T-helper 17 cell (primary cell): ENCODE measurements at regions not wholly inside any gene's neighbourhood (a gene's known extent, or its start where the extent isn't known, plus 50 kb on each side); places are given as distances from the start of the nearest gene placed in this dataset.

Source experiments
- ATAC-seq: fragments of 150-1000 bp; cut with Tn5 transposase; 2 replicates; pipeline ENCODE4 v1.10.0; 2021; ENCODE audit warnings: mild to moderate bottlenecking, moderate library complexity
- DNase-seq, 3 donors: peaks; one replicate each; pipeline versions ENCODE4 v3.0.0 to v3.0.0-alpha.2; 2020 to 2021
- H3K9me3 ChIP-seq: one replicate; pipeline ENCODE4 v1.7.0; 2013; ENCODE audit warnings: low read length, mild to moderate bottlenecking; ENCODE audit not compliant: control insufficient read depth, poor library complexity, severe bottlenecking
- H3K27ac Mint-ChIP-seq: one replicate; pipeline ENCODE4 v1.8.0; 2022; ENCODE audit warnings: mild to moderate bottlenecking, moderate library complexity, mixed read lengths
- H3K27me3 Mint-ChIP-seq: one replicate; pipeline ENCODE4 v1.8.0; 2022; ENCODE audit warnings: mixed read lengths
- H3K36me3 Mint-ChIP-seq: one replicate; pipeline ENCODE4 v1.8.0; 2022; ENCODE audit warnings: low read depth, mixed read lengths
- H3K4me1 Mint-ChIP-seq: one replicate; pipeline ENCODE4 v1.8.0; 2022; ENCODE audit warnings: mild to moderate bottlenecking, mixed read lengths
- H3K4me3 Mint-ChIP-seq: one replicate; pipeline ENCODE4 v1.8.0; 2022; ENCODE audit warnings: mild to moderate bottlenecking, moderate library complexity, mixed read lengths

DNA sequence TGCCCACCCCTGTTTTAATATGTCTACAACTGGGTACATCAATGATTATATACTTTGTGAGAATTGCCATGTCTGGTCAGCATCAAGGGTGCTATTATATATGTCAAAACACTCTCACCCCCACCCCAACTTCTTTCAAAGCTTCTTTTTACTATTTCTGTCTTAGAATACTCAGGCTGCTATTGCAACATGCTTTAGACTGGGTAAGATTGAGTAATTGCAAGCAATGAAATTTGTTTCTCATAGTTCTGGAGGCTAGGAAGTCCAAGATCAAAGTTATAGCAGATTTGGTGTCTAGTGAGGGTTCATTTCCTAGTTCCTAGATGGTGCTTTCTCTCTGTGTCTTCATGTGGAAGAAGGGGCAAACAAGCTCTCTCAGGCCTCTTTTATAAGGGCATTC is 100.5 kb upstream of the KCNK1 start:
- DNase-seq (no peak), ATAC-seq (no peak)
- no peaks in the 10 kb centered on the region for H3K36me3 Mint-ChIP-seq
- H3K27me3 Mint-ChIP-seq = peaks cover 28% of the 10 kb centered on the region
- H3K27ac Mint-ChIP-seq = no peak overlapping the region
- no peak overlapping the region for H3K4me3 Mint-ChIP-seq
- no peaks in the 10 kb centered on the region for H3K9me3 ChIP-seq
- H3K4me1 Mint-ChIP-seq = no peaks in the 10 kb centered on the region

DNA sequence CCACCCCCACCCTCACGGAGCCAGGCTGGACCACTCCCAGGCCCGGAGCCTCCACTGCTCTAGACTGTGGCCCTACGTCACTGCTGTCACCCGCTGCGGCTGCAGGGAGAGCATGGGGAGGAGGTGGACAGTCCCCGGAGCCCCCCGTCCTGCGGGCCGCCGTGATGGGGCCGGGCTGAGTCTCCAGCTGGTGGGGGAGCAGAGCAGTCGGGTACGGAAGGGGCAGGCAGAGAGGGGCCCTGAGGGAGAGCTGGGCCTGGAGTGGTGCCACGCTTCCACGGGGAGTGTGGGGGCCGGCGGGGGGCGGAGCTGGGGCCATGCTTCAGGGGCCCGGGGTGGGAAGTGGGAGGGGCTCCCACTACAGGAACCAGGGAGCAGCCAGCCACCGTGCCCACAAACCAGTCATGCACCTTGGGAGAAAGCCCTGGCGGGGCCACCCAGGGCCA is 98.9 kb upstream of the KCNK1 start:
- no peak overlapping the region for H3K4me3 Mint-ChIP-seq
- peaks cover 22% of the 10 kb centered on the region for H3K27me3 Mint-ChIP-seq
- no peaks in the 10 kb centered on the region for H3K9me3 ChIP-seq
- H3K4me1 Mint-ChIP-seq = no peaks in the 10 kb centered on the region
- ATAC-seq = no peak
- H3K36me3 Mint-ChIP-seq = no peaks in the 10 kb centered on the region
- no peak overlapping the region for H3K27ac Mint-ChIP-seq
- DNase-seq = no peak

GRCh38 chr1:233516732-233517131 is 97.2 kb upstream of the KCNK1 start:
- DNase-seq (no peak), ATAC-seq (no peak)
- Mint-ChIP-seq H3K4me1 (no peaks in the 10 kb centered on the region), H3K27me3 (peaks cover 16% of the 10 kb centered on the region), H3K4me3 (no peak overlapping the region), H3K27ac (no peak overlapping the region), H3K36me3 (no peaks in the 10 kb centered on the region)
- no peaks in the 10 kb centered on the region for H3K9me3 ChIP-seq

- no peak for DNase-seq
- Mint-ChIP-seq H3K4me3 (no peak overlapping the region), H3K27ac (no peak overlapping the region), H3K4me1 (no peaks in the 10 kb centered on the region), H3K36me3 (no peaks in the 10 kb centered on the region), H3K27me3 (peaks cover 7% of the 10 kb centered on the region)
- no peak for ATAC-seq
- no peaks in the 10 kb centered on the region for H3K9me3 ChIP-seq
Measured at GRCh38 chr1:233518344-233518743, 95.6 kb upstream of the KCNK1 start.

GRCh38 chr1:233520261-233521191 is 93.4 kb upstream of the KCNK1 start:
- DNase-seq = no peak
- Mint-ChIP-seq H3K27ac (no peak overlapping the region), H3K4me1 (no peaks in the 10 kb centered on the region), H3K4me3 (no peak overlapping the region), H3K36me3 (no peaks in the 10 kb centered on the region), H3K27me3 (peaks cover 19% of the 10 kb centered on the region)
- ATAC-seq = no peak
- no peaks in the 10 kb centered on the region for H3K9me3 ChIP-seq

DNA sequence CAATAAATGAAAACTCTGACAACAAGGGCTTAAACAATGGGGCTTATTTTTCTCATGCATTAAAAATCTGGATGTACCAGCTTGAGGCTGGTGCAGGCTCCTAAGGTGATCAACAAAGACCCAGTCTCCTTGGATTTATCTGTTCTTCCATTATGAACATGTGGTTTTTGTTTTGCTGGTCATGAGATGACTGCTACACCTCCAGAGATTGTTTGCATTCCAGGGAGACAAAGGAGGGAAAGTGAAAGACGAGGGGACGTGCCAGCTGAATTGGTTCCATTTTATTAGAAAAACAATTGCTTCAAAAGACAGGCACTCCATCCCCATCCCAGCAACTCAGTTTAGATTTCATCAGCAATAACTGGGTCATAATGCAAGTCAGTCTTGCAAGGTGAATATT is 90.9 kb upstream of the KCNK1 start:
- no peaks in the 10 kb centered on the region for H3K9me3 ChIP-seq
- Mint-ChIP-seq H3K27me3 (peaks cover 19% of the 10 kb centered on the region), H3K27ac (no peak overlapping the region), H3K36me3 (no peaks in the 10 kb centered on the region), H3K4me1 (no peaks in the 10 kb centered on the region), H3K4me3 (no peak overlapping the region)
- no peak for ATAC-seq
- no peak for DNase-seq

DNA sequence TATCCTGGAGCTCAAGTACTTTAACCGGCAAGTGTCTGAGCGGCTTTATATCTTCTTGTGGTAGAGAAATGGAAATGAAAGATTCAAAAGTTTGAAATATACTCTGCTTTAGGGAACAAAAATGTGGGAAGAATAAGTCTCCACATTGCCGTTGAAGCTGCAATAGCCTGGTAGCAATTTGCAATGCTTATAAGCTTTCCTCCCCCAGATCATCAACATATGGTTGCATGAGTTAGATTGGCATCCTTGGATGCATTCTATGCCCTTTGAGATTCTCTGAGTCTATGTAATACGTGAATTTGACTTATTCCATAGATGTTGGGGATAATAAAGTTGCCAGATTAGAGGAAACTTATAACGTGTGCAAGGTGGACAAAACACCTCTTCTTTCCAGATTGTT is 86.1 kb upstream of the KCNK1 start:
- Mint-ChIP-seq H3K27me3 (peaks cover 21% of the 10 kb centered on the region), H3K27ac (no peak overlapping the region), H3K36me3 (no peaks in the 10 kb centered on the region), H3K4me1 (no peaks in the 10 kb centered on the region), H3K4me3 (no peak overlapping the region)
- H3K9me3 ChIP-seq = no peaks in the 10 kb centered on the region
- no peak for DNase-seq
- ATAC-seq = no peak

DNA sequence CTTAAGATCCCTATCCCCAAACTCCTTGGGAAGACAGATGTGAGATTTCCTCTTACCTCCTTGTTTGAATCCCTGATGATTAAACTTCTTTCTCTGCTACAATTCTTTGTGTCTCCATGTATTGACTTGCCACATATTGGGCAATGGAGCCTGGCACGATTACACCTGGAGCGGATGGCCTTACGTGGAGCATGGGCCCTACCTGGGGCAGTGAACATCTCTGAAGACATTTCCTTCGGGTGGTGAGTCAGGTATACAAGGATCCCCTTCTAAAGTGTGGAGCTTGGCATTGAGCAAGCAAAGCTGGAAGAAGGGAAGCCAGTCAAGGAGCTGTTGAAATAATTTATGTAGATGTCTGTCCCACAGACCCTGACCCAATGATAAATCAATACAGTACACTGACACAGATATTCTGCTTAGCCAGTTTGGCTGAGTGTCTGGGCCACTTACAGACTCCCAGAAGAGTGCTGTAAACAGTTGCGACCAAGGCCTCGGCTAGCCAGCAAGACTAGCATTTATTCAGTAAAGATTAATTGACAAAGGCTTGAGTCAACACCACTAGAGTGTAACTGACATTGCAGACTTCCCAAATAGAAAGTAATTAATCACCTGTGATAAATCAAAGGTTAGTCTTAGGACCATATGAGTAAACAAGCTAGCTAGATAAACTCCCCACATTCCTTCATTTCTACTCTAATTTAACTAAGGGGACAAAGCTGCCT is 83.1 kb upstream of the KCNK1 start:
- H3K27ac Mint-ChIP-seq = no peak overlapping the region
- H3K27me3 Mint-ChIP-seq = peaks cover 18% of the 10 kb centered on the region
- H3K9me3 ChIP-seq = no peaks in the 10 kb centered on the region
- no peaks in the 10 kb centered on the region for H3K36me3 Mint-ChIP-seq
- no peak overlapping the region for H3K4me3 Mint-ChIP-seq
- no peaks in the 10 kb centered on the region for H3K4me1 Mint-ChIP-seq
- DNase-seq (no peak), ATAC-seq (no peak)

DNA sequence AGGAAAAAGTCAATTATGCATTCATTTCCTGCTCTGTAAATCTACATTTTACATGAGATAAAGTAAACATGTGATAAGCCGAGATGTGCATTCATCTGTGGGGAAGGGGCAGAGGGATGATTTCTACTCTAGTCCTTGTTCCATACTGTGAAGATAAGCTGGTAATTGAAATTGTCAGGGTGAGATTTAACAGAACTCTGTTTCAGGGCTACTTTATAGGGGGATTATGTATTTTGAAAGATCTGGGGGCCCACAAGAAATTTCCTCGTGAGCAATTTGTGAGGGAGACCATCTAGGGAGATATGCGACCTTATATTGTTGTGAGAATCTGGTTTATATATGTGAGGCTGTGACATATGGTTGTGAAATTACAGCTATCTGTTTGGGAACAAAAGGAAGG is 73.1 kb upstream of the KCNK1 start:
- no peak overlapping the region for H3K27ac Mint-ChIP-seq
- no peak for ATAC-seq
- no peak overlapping the region for H3K4me3 Mint-ChIP-seq
- peaks cover 27% of the 10 kb centered on the region for H3K27me3 Mint-ChIP-seq
- H3K36me3 Mint-ChIP-seq = no peaks in the 10 kb centered on the region
- no peak for DNase-seq
- H3K4me1 Mint-ChIP-seq = no peaks in the 10 kb centered on the region
- no peaks in the 10 kb centered on the region for H3K9me3 ChIP-seq

DNA sequence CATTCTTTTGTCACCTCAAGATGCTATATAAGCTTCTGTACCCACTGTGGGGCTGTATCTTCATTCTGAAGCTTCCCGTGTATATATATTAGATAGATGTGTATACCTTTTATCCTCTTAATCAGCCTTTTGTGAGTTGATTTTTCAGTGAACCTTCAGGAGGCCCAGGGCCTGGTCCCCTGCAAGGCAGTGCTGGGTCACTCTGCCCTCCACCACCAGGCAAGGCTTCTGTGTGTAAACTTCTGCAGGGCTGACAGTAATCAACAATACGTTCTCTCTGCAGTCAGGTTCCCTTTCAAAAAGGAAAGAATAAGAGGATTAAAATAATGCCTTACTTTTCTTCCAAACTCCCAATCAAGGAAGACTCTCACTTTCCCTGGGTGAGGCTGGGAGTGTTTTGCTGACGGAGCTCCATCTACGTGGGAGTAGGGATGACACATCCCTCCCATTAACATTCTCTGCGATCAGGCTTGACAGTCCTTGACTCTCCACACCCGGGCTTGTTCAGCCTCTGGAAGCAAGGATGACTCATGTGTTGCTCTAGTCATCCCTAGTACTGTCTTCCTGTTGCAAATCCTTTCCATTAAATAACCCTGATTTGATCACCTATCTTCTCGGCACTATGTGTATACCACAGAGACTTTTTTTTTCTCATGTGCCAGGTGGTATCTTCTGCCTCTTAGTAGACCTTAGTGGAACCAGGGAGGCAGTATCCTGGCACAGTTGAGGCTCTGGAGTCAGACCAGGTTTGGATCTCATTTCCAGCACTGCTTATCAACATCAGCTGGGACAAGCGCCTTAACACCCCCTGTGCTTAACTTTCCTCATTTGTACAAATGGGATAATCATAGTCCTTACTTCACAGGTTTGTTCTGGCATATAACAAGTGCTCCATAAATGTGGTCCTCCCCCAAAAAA is 70.3 kb upstream of the KCNK1 start:
- no peak overlapping the region for H3K4me3 Mint-ChIP-seq
- no peak for ATAC-seq

GRCh38 chr1:233544304-233544703 is 69.6 kb upstream of the KCNK1 start:
- H3K4me3 Mint-ChIP-seq = no peak overlapping the region
- no peak overlapping the region for H3K27ac Mint-ChIP-seq
- peaks cover 23% of the 10 kb centered on the region for H3K27me3 Mint-ChIP-seq
- no peaks in the 10 kb centered on the region for H3K9me3 ChIP-seq
- no peaks in the 10 kb centered on the region for H3K36me3 Mint-ChIP-seq
- no peaks in the 10 kb centered on the region for H3K4me1 Mint-ChIP-seq
- no peak for ATAC-seq
- no peak for DNase-seq

More for the DNA sequence above, 70.3 kb upstream of the KCNK1 start:
- no peak overlapping the region for H3K27ac Mint-ChIP-seq
- peaks cover 16% of the 10 kb centered on the region for H3K27me3 Mint-ChIP-seq
- DNase-seq = no peak
- H3K9me3 ChIP-seq = no peaks in the 10 kb centered on the region
- no peaks in the 10 kb centered on the region for H3K36me3 Mint-ChIP-seq
- H3K4me1 Mint-ChIP-seq = no peaks in the 10 kb centered on the region

DNA sequence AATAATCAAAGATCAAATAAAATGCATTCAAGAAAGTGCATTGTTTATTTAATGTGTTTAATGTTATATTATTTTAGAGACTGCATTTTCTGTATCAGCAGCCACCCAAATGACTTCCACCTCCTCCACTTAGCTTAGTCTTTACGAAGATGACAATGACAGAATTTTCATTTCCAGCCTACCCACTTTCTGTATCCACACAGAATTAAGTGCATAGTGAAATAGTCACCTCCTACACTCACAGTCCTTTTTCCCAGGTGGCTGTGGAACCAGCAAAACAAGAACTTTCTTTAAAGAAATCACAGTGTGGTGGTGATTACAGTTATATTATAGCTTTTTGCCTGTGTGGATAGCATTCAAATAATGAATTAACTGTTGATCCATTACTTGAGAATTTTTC is 66.2 kb upstream of the KCNK1 start:
- H3K4me1 Mint-ChIP-seq = no peaks in the 10 kb centered on the region
- no peaks in the 10 kb centered on the region for H3K36me3 Mint-ChIP-seq
- H3K27ac Mint-ChIP-seq = no peak overlapping the region
- no peaks in the 10 kb centered on the region for H3K9me3 ChIP-seq
- DNase-seq (no peak), ATAC-seq (no peak)
- no peak overlapping the region for H3K4me3 Mint-ChIP-seq
- H3K27me3 Mint-ChIP-seq = peaks cover 25% of the 10 kb centered on the region

DNA sequence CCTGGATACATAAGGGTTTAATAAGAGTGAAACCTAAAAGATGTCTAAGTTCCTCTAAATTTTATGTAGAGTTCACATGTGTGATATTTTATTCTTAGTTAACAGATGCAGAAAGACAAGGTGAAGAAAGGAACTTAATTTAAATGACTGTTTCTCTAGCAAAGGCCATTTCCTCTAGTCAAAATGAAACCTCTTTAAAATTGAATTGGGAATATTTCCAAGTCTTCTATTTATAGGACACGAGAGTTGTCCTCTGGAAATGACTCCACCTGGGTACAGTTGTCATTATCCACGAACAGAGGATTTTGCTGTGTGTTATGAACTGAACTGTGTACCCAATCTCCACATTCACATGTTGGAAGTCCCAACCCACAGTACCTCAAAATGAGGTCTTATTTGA is 64.5 kb upstream of the KCNK1 start:
- Mint-ChIP-seq H3K27me3 (peaks cover 36% of the 10 kb centered on the region), H3K27ac (no peak overlapping the region), H3K4me3 (no peak overlapping the region), H3K36me3 (no peaks in the 10 kb centered on the region), H3K4me1 (no peaks in the 10 kb centered on the region)
- DNase-seq = no peak
- H3K9me3 ChIP-seq = no peaks in the 10 kb centered on the region
- ATAC-seq = no peak
